KG1 (cell line): ENCODE measurements at regions not wholly inside any gene's neighbourhood (a gene's known extent, or its start where the extent isn't known, plus 50 kb on each side); places are given as distances from the start of the nearest gene placed in this dataset.
"Not testable (repeated sequence)": the region's sequence is repeated elsewhere in the genome, so short reads cannot be mapped to it uniquely, and the experiment has no call there.

Source experiments
- DNase-seq: peaks from one replicate; lab custom pipeline; 2025; lab: John Stamatoyannopoulos, UW

DNA sequence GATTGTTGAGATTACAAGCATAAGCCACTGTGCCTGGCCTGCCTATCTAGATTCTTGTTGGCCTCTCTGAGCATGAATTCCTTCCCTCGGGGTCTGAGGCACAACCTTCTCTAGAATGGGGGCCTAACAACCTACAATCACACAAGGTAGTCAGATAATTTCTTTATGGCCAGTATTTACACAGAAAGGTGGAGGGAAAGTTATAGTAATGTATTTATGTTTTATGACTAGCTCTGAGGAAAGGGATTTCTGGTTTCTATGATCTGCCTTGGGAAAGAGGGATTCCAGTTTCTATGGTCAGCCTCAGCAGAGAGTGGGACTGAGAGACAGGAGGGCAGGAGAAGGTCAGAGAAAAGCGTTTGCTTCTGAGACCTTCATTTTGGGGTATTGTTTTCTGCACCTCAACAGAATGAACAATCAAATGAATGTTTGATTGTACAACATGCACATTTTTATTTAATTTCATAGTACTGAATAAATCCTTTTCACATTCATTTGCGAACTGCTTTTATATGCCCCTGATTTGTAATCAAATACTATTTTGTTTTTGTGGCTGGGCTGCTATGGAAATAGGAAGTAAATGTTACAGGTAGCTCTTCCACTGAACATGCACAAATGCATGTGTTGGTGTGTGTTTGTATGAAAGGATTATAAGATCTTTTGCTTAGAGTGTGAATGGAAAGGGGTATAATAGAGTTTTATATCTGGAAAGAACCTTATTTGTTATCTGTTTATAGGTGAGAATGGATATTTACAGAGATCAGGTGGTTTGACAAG is 499.7 kb upstream of the RGS6 start:
- no peak for DNase-seq

DNA sequence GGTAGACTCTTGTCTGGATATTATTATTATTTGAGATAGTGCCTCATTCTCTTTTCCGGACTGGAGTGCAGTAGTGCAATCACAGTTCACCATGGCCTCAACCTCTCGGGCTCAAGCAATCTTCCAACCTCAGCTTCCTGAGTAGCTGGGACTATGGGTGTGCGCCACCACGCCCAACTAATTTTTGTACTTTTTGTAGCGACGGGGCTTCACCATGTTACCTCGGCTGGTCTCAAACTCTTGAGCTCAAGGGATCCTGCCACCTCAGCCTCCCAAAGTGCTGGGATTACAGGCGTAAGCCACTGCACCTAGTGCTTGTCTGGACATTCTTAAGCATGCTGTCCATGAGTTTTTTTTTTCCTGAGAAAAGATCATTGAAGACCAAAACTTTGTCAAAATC is 498.9 kb upstream of the RGS6 start:
- DNase-seq: no peak

GRCh38 chr14:71435641-71436040 is 496.6 kb upstream of the RGS6 start:
- DNase-seq: not testable (repeated sequence)

GRCh38 chr14:71437870-71438269 is 494.4 kb upstream of the RGS6 start:
- no peak for DNase-seq

DNA sequence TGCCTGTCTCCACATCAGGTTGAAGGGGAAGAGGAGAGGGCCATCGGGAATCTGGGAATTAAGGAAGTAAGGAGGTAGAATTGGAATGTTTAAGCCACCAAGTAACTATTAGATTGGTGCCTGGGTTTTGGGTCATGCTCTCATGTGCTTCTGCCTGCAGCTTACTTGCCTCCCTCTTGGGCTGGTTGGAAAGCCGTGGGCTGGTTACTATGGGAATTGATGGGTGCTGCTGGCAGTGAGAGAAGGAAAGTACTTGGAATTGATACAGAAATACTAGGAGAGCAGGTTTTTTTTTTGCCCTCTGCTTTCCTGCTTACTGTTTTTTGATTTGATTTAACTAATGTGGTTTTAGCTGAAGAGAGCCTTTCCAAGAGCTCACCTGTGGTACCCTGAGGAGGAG is 493.5 kb upstream of the RGS6 start:
- no peak for DNase-seq

DNA sequence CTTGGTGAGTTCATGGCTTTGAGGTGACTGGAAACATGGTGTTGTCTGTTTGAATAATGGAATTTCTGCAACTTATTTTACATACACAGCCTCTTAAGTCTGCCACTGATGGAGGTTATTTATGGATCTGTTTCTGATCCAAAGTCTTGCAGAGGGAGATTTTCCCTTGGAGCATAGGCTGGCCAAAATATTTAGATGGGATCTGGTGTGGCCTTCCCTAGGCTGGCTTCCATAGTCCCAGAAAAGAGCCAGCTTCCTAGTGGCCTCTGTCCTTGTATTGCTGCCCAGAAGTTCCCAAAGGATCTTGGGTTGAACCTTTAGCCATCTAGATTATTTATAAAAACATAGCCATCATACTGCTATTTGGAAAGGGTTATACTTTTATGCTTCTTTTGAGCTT is 491.1 kb upstream of the RGS6 start:
- DNase-seq: no peak

- DNase-seq: no peak
Observed at GRCh38 chr14:71444030-71444822, 488.0 kb upstream of the RGS6 start.

GRCh38 chr14:71448431-71449315 is 483.6 kb upstream of the RGS6 start:
- no peak for DNase-seq

DNA sequence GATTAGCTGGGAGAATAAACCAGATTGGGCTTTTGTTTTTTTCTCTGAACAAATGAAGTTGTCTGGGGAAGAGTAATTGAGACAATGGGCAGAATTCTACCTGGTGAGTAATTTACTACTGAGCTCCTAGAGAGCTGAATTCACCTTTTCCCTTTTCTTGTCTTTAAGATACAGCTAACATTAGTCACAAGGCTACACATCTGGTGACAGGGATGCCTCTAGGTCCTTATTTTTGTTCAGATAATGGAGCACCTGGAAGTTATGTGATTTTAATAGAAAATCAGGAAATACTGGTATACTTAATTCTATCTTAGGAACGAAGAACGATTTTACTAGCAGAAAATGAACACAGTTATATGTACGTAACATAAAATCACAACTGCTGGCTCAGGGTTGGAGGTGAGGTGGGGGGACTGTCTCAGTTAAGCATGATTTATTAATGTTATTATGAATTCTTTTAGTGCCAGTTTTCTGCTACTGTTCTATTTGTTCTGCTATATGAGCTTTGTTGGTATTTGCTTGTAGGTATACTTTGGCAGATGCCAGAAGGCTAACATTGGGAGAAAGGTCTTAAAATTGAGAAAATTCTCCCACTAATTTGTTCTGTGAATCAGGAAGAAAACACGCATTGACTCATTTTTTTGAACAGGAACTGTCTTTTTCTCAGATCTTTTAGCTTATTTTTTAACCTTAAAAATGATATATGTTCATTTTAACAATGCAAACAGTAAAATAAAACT is 482.7 kb upstream of the RGS6 start:
- no peak for DNase-seq

GRCh38 chr14:71451501-71451900 is 480.7 kb upstream of the RGS6 start:
- DNase-seq: no peak

GRCh38 chr14:71452539-71452938 is 479.7 kb upstream of the RGS6 start:
- no peak for DNase-seq

- DNase-seq: no peak
Observed at GRCh38 chr14:71452987-71453386, 479.2 kb upstream of the RGS6 start.

- no peak for DNase-seq
Observed at GRCh38 chr14:71454010-71454409, 478.2 kb upstream of the RGS6 start.

DNA sequence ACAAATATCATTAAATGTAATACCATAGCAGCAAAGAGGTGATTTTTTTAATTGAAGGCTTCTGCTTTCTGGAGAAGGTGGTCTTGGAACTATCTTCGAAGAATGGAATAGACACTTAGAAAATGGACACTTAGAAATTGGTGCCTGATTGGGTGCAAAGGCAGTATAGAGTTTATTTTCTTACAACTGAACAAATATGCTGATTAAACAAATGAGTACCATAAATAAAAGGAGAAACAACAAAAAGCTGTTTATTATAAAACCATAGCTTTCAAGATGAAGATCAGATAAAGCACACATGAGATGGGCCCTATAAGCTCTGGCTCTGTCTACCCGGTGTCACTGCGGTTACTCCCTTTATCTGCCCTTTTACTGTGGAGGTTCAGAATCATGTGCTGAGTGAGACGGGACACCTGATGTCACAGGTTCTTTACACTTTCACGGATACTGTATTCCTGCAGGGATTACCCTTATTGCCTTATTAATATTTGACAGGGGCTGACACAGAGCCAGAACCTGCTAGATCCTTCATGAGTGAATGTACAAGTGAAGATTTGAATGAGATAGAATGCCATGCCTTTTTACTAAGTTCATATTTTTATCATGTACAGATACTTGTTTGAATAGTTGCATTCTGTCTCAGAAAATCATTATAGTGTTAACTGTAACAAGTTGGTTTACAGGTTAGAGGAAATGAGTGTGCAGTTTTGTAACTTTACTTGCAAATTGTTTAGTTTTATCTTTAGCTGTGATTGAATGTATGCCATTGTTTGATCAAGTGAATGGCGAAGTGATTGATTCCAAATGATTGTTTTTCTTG is 477.5 kb upstream of the RGS6 start:
- no peak for DNase-seq

- DNase-seq: no peak
Observed at GRCh38 chr14:71460091-71460490, 472.1 kb upstream of the RGS6 start.

DNA sequence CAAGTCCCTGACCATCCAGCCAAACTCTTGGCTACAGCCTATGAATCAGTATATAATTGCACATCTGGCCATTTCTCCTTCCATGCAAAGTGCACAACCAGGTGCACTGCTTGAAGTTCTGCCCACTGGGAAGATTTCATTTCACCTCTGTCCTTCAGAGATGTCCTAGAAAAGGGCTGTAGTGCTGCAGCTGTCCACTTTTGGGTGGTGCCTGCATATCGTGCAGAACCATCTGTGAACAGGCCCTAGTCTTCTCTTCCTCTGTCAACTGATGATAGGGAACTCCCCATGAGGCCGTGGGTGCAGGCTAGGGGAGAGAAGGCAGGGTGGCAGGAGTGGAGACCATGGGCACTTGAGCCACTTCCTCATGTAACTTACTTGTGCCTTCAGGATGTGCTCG is 470.6 kb upstream of the RGS6 start:
- not testable (repeated sequence) for DNase-seq

DNA sequence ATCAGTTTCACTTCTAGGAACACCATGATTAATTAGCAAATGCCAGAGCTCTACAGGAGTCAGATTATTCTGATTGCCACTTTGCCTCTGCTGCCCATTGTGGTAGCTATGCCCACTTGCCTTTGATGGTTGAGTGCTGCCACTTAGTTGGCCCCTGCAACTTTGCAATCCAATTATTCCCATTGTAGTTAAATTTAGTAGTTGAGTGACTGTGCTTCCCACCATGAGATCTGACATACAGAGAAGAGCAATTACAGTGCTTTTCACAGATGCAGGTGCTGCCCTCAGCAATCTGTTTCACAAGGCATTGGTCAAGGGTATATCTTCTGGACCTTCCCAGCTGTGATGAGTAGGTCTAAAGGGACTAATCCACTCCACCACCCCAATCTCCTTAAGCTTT is 468.4 kb upstream of the RGS6 start:
- DNase-seq: no peak

DNA sequence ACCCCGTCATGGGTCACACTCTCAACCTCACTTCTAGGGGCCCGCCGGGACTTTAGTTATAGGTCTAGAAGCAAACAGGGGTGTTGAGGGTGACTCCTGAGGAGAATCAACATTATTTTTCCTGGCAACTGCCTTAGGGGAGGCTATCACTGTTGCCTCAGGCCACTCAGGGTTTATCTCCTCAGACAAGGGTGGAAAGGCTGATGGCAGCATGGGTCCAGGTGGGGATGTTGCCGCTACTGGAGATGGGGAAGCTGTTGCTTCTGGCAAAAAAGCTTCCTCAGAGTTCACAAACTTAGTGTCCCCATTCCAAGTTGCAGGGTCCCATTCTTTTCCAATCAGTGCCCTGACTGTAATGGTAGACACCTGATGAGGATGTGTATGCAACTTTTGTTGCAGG is 467.4 kb upstream of the RGS6 start:
- DNase-seq: no peak

DNA sequence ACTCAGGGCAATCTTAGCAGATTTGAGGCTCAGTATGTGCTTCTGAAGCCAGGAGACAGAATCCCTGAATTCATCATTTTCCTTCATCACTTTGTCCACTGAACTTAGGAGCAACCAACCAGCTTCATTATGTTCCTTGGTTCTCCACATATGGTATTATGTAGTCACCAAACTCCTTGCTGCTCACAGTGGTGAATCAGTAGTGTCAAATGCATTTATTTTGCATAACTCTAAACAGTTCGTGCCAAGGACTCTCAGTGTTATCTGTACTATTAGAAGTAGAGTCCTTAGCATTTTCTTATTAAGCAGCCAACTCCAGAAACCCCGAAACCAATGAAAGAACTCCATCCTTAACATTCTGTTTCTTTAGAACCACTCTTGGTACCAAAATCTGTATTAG is 466.9 kb upstream of the RGS6 start:
- DNase-seq: no peak

- DNase-seq: no peak
Observed at GRCh38 chr14:71466251-71466650, 466.0 kb upstream of the RGS6 start.

GRCh38 chr14:71466946-71467345 is 465.3 kb upstream of the RGS6 start:
- DNase-seq: no peak
